HG02938 (cell line): ENCODE measurements at regions not wholly inside any gene's neighbourhood (a gene's known extent, or its start where the extent isn't known, plus 50 kb on each side); places are given as distances from the start of the nearest gene placed in this dataset.

Experiments used
- ATAC-seq: cut with Tn5 transposase; IDR thresholded peaks from one replicate; pipeline ENCODE4 v1.9.1; 2021; ENCODE audit warnings: mild to moderate bottlenecking, moderate library complexity; ENCODE audit not compliant: unreplicated experiment

DNA sequence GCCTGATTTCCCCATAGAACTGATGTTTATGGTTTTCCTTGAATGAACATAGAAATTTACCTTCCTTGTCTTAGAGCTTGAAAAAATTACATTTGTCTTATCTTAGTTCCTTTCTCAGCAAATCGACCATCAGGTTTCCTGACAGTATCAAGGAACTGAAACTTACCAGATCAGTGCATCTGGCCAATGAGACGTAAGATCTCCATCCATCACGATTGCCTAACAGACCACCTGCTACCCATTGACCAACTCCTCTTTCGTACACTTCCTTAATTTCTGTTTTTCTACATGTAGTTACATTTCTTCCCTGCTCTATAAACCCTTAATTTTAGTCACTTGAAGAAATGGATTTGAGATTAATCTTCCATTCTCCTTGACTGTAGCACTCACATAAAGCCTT lies 57.4 kb upstream of the TMPRSS15 start:
- peak; percentile 49 for ATAC-seq

DNA sequence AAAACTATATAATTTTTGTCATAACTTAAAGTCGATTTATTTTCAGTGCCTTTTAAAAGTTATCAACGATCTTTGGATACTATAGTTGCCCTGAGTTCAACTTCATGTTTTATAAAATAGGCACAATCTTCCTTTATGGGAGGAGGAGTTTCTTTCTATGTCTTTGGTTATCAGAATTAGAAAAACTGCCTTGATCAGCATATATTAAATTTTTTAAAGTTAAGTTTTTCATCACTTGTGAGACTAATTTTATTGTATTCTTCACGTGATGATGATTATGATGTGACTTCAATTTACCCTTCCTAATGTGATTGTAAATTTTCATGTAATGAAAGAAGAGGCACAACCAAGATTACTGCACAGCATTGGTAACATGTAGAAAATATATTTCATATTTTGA lies 58.2 kb upstream of the TMPRSS15 start:
- no peak for ATAC-seq

DNA sequence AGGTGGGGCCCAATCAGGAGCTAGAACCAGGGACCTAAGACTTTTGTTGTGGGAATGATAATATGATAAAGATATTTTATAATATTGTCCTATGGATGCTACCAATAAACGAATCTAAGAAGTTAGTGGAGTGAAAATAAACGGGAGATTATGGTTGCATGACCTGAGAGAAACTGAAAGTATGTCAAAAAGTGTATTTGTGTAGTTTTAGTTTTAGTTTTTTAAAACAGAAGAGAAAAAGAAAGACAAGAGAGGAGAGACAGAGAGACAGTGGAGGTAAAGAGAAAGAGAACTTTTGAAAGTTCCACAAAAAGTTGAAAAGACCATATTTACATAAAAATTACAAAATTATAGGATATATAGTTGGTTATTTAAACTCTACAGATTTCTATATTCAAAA lies 64.1 kb upstream of the TMPRSS15 start:
- ATAC-seq = no peak

DNA sequence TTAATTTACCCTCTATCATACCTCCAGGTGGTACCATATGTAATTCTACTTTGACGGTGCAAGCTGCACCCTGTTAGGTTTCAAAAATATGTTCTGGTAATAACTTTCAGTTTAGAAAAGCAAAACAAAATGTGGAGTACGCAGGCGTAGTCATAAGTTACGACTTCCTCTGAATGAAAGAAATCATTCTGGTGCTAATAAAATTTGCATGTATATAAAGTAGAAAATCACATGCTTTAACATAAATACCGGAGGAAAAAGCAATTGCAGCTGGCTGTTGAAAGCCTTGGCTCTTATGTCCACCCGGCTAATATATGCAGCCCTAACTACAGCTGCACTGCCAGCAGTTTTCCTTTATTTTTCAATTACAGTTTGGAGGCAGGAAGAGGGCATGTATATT lies 65.2 kb upstream of the TMPRSS15 start:
- no peak for ATAC-seq

DNA sequence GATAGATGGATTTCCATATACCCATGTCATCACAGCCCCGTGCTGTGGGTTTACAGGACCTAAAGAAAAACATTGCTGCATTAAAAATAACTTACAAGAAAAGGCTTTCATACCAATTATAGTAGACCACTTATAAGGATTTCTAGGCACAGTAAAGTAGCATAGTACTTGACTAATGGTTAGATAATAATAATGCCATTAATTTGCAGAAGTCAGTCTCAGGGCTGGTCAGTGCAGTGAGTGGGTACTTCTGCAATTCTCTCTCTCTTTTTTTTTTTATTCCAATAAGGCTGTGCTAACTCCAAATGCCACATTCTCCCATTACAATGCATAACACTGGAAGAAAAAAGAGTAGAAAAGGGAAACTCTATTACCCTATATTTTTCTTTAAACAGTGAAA lies 73.1 kb upstream of the TMPRSS15 start:
- no peak for ATAC-seq

DNA sequence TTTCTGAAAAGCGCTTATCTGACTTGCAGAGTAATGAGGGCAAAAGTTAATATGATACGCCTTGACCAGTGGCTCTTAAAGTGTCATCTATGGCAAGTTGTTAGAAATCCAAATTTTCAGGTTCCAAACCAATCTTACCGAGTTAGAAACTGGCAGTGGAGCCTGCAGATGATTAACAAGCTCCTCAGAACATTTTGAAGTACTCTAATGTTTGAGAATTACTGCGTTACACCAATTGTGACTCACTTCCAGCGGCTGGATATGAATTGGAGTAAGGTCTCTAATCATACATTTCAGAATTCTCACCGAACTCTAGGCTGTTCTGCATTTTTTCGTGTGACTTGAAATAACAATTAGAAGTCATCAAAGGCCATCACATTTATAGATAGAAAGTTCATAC lies 73.5 kb upstream of the TMPRSS15 start:
- no peak for ATAC-seq

DNA sequence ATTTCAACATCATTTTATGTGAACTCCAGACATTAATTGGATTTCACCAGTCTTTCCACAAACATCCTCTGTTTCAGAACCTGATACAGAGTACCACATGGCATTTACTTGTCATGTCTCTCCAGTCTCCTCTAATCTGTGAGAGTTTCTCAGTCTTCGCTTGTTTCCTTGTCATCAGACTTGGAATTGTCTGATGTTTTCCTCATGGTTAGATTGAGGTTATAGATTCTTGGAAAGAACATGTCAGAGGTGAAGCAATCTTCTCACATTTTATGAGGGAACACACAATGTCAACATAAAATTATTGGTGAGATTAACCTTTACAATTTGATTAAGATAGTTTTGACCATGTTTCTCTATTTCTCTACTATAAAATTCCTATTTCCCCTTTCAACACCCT lies 74.9 kb upstream of the TMPRSS15 start:
- no peak for ATAC-seq

DNA sequence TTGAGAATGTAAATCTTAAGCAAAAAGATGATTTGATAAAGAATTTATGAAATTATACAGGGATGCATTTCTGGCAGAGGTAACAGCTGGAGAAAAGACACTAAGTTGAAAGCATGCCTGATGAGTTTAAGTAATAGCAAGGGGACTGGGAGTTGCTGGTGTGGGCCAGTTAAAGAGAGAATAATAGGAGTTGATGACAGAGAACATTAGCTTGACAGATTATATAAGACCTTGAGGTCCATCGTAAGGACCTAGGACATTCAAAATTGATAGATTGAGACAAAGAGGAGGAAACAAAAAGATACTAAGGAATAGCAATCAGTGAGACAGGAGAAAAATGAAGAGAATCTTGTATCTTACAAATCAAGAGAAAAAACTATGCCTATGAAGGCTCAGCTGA lies 84.7 kb upstream of the TMPRSS15 start:
- no peak for ATAC-seq

DNA sequence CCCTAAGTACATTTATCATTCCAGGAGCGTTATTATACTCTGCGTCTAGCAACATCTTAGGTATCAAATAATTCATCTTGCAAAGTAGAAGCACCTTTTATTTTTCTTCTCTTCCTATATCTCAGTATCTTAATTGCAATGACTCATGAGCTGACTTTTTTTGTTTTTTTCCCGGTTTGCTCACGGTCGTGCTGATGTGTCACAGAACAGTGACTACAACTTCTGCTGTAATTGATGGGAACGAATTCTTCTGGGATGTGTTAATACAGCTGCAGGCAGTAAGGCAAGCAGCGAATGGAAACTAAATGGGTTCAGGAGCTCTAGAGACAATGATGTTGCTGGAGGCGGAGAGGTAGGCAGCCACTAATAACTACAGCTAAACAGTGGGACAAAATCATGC lies 89.8 kb upstream of the TMPRSS15 start:
- no peak for ATAC-seq

DNA sequence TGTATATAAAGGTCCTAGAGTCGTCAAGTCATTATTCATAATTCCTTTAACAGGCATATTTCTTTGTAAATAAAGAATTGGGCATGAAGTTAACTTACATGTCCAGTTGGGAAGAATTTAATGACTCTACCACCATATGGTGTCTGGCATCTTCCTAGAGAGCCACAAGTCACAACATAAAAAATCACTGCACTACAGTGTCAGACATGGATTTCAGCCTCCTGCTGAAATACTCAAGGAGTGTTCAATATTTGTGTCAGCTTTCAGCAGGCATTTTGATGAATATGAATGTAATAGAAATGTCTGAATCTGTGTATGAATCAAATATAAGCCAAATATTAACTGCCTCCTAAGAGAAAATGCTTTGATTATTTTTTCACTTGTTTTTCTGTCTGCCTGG lies 91.9 kb upstream of the TMPRSS15 start:
- ATAC-seq = no peak

DNA sequence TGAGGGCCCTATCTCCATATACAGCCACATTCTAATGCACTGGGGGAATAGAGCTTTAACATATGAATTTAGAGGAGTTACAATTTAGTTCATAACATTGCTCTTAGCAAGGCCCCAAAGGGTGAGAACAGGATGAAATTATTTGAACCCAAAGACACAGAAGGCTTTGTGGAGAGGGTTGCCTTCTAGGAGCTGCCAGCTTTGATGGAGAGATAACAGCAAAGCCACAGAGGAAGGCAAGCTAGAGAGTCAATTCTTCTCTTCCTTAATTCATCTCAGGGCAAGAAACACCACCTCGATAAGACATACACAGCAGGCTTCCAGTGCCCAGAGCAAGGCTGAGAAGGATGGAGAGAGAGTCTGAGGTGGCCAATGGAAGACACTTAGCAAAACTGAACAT lies 94.8 kb upstream of the TMPRSS15 start:
- no peak for ATAC-seq

DNA sequence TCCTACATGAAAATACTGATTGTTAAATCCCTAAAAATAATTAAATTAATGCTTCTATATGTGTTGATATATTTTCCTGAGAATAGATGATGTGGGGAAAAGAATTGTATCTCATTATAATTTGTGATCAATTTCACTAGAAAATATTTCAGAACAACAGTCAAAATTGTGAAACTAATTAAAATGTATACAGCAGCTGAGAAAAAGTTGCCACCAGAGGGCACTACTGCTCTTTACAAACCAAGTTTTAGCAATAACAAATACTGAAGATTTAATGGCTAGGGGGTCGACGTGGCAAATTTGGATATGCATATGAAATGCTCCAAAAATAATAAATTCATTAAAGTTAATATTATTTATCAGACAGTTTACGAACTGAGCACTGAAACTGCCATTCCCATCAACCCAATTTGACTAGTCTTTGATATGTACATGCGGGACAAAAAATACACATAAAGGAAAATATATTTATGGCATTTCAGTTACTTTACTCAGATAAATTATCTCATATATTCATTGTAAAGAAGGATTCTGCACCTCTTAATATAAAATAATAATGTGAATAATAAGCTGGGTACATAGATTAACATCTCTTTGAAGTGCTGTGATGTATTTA lies 96.3 kb upstream of the TMPRSS15 start:
- no peak for ATAC-seq

DNA sequence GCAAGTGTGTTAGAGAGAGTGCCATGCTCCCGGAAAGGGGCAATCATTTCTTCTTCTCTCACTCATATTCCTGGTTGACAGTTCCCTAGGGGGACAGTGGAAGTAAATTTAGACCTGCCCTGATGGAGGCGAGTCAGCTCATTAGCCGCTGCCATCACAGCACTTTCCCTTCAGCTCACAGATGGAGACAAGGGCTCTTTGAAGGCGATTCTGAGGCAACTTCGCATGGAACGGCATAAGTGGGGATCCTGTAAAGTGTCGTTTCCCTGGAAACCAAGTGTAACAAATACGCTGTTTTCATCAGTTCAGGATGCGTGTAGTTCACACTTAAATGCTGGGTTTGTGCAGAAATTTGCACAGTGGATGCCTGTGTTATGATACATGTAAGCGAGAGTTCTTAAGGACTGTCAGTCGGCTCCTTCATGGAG lies 114.5 kb upstream of the TMPRSS15 start:
- ATAC-seq = no peak

DNA sequence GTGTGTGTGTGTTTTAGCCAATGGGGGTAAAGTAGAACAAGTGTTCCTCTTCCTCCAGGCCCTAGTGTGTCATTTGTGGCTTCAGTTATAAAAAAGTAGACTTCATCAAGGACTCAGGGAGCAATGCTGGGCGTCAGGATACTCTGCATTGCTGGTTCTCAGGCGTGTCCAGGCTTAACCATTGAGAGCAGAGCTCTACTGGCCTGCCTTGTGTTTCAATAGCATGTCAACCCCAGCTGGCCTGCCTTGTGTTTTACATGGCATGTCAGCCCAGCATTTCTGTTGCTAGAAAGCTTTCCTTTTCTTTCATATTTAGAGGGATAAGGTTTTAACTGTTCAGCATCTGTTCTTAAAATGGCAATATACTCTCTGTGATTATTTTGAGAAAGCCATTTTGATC lies 117.6 kb upstream of the TMPRSS15 start:
- ATAC-seq = no peak

DNA sequence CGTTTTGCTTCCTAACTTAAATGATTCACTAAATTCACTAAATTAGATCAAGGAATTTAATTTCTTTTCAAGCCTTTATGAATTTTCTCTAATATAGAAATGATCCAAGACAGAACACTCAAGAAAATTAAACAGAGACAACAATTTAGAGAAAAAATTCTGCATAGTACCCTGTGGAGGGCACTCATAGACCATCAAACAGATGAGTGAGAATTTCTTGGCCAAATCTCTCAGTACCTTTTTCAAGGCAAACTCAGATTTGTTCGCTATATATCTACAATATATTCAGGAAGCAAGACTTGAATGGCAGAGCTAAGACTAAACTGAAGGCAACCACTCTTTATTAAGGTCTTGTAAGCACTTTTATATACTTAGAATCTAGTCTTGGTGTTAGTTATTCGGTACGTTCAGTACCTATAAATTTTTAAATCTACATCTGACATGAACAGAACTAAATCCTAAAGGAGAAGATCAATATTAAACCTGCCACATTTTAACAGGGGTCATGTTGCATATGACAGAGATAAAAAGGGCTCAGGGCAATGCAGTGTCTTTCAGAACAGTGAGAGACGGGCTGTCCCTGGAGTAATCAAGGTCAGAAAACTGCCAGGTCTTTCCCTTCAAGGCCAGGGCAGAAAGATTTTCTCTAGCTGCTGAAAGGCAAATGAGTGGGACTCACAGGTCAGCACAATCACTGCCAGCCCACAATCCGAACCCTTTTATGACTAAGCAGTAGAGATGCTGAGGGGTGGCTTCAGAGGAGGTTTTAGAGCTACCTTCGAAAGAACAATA lies 118.8 kb upstream of the TMPRSS15 start:
- ATAC-seq = no peak

DNA sequence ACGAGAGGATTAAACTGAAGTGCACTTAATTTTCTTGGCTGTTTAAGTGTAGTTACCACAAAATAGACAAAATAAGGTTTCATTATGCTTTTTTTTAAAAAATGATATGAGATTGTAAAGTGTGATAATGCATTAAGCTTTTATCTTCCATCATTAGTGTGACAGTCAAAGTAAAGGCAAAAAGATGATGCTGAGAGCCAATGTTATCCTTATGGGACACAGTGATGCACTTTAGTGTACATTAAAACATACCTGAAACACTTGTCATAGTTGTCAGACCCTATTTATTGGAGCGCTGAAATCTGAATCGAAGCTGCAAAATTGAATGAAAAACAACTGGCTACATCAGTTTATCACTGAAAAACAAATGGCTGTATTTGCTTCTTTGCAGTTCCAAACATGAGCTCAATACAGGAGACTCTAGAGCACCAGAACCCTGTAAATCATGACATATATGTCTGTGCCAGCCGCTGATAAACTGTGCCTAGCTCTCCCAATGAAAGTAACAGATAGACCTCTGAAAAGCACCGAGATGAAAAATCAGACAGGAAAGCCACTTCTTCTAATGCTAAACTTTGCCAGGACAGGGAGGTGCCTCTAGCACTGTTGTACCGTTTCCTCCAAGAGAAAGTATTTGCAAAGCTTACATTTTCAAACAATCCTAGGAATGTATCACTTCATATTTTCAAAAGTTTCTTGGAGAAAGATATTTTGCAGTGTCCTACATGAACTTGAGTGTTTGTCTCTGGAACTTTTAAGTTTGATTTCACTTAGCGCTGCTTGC lies 120.7 kb upstream of the TMPRSS15 start:
- no peak for ATAC-seq

DNA sequence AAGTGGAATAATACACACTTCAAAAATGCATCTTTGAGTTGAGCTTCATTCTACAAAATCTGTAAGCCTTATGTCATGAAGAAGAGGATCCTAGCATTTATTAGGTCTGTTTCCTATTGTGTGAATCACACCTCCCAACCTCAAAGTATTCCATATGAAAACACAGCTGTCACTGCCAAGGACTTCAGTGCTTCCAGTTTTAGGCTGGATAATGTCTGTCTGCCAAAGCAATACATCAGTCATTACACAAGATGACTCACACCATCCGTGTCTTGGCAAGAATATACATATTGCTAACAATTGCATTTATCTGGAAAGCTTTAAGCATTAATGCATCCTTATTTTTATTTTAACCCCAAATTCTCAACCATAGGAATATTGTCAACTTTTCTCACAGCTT lies 125.7 kb upstream of the TMPRSS15 start:
- no peak for ATAC-seq

DNA sequence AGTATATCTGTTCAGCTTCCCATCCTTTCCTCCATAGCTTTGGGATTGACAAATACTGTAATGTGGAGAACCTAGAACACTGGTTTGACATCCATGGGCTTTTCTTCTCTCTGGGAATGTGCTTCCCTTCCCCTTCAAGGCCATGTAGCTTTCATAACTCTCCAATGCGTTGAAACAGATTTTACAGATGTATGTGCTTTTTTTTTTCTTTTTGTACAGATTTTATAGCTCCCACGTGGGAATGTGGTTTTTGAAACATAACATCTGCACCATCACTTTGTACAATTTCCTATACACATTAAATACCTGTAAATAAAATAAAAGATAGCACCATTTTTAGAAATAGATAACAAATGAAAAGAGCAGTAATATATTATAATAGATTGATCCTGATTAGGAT lies 138.5 kb upstream of the TMPRSS15 start:
- ATAC-seq = no peak

DNA sequence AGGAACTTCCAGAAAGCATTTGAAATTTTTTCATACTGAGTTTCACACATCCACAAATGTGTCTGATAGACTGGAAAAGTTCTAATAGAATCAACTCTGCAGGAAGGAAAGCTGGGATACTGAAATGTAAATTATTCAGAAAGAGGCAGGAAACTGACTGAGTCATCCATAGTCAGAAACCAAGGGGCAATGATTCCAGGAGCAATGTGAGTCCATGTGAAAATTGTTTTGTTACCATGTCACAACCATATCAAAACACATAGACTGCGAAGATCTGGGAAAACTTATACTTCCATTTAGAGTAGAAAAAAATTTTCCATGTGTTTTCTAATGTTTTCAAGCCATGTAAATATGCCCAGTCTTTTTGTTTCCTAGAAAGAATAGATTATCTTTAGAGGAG lies 142.3 kb upstream of the TMPRSS15 start:
- ATAC-seq = no peak

DNA sequence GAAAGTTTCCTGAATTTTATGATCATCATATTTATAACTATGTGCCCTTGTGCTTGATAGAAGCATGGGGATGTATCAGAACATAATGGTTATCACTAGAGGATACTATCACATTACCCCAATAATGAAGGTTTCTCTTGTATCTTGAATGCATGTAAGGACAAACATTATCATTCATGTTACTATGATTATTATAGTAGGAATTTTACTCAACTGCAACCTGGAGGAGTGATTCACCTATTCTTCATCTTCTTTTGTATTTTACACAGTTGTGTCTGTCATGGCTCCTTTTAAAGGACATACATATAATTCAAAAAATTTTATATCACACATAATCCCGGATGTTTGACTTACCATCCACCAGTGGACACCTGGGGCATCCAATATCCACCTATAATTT lies 143.8 kb upstream of the TMPRSS15 start:
- ATAC-seq = no peak

DNA sequence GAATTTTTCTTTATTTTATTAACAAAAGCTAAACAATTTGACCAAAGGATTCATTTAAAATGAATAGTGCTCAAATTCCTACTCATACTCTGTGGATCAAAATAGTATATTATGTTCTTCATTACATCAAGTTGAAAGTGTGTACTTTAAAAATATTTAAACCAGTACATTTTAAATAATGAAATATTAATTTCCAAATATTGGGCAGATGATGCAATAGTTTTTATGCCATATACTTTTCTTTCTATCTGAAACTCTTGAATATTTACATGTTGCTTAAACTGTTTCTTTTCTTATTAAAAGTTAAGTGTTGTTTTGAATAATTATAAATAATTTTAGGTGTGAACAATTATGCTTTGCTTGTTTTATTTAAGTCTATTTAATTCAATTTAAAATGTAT lies 144.7 kb upstream of the TMPRSS15 start:
- no peak for ATAC-seq
